Rectal smooth muscle tissue (tissue), 1 donor: ENCODE measurements at regions not wholly inside any gene's neighbourhood (a gene's known extent, or its start where the extent isn't known, plus 50 kb on each side); places are given as distances from the start of the nearest gene placed in this dataset.
"Not testable (repeated sequence)": the region's sequence is repeated elsewhere in the genome, so short reads cannot be mapped to it uniquely, and the experiment has no call there.

ENCODE experiments used
- H3K27ac ChIP-seq: one replicate; pipeline ENCODE4 v1.7.0; 2013; ENCODE audit warnings: low read depth, low read length, inconsistent platforms
- H3K27me3 ChIP-seq: one replicate; pipeline ENCODE4 v1.7.0; 2013; ENCODE audit warnings: low read length; ENCODE audit not compliant: control insufficient read depth, insufficient read depth
- H3K36me3 ChIP-seq: one replicate; pipeline ENCODE4 v1.7.0; 2013; ENCODE audit warnings: low read length; ENCODE audit not compliant: control insufficient read depth, insufficient read depth
- H3K4me1 ChIP-seq: one replicate; pipeline ENCODE4 v1.7.0; 2013; ENCODE audit warnings: low read length; ENCODE audit not compliant: control insufficient read depth, insufficient read depth
- H3K4me3 ChIP-seq: one replicate; pipeline ENCODE4 v1.7.0; 2013; ENCODE audit warnings: low read length
- H3K9ac ChIP-seq: one replicate; pipeline ENCODE4 v1.7.0; 2013; ENCODE audit warnings: low read length

DNA sequence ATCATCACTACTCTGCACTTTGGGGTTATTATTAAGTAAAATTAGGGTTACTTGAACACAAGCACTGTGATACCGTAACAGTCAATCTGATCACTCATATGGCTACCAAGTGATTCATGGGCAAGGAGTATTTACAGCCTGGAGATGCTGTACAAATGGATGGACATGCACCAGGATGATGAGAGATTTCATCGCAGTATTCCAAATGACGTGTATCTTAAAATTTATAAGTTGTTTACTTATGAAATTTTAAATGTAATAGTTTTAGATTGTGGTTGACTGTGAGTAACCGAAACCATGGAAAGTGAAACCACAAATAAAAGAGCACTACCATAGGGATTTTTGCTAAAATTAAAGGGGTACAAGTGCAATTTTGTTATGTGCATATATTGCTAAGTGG is 462.2 kb upstream of the PTGER4 start:
- H3K4me1 ChIP-seq: no peaks in the 10 kb centered on the region
- H3K9ac ChIP-seq: no peak overlapping the region
- H3K27me3 ChIP-seq: no peaks in the 10 kb centered on the region
- no peaks in the 10 kb centered on the region for H3K36me3 ChIP-seq
- no peak overlapping the region for H3K4me3 ChIP-seq
- H3K27ac ChIP-seq: no peak overlapping the region

GRCh38 chr5:40210694-40211093 is 469.0 kb upstream of the PTGER4 start:
- Histone ChIP-seq H3K4me1 (no peaks in the 10 kb centered on the region), H3K4me3 (no peak overlapping the region), H3K36me3 (no peaks in the 10 kb centered on the region), H3K9ac (no peak overlapping the region), H3K27ac (no peak overlapping the region), H3K27me3 (no peaks in the 10 kb centered on the region)

DNA sequence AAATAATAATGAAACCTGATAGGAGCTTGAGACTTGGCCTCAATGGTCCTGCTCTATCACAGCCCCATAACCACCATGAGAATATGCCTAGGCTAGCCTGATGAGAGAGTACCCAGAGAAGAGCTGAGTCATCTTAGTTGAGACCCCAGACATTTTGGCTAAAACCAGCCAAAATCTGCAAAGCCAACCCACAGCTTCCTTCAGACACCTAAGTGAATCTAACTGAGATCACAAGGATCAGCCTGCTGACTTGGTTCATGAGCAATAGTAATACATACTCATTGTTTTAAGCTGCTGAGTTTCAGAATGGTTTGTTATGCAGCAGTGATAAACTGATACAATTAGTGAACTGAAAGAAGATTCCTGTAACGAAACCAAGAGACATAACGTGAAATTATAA is 473.7 kb upstream of the PTGER4 start:
- Histone ChIP-seq H3K9ac (no peak overlapping the region), H3K27ac (no peak overlapping the region), H3K36me3 (no peaks in the 10 kb centered on the region), H3K4me3 (no peak overlapping the region), H3K4me1 (no peaks in the 10 kb centered on the region), H3K27me3 (no peaks in the 10 kb centered on the region)

- Histone ChIP-seq H3K27me3 (no peaks in the 10 kb centered on the region), H3K27ac (no peak overlapping the region), H3K4me3 (no peak overlapping the region), H3K9ac (no peak overlapping the region), H3K36me3 (no peaks in the 10 kb centered on the region), H3K4me1 (no peaks in the 10 kb centered on the region)
Measured at GRCh38 chr5:40204144-40204543, 475.6 kb upstream of the PTGER4 start.

DNA sequence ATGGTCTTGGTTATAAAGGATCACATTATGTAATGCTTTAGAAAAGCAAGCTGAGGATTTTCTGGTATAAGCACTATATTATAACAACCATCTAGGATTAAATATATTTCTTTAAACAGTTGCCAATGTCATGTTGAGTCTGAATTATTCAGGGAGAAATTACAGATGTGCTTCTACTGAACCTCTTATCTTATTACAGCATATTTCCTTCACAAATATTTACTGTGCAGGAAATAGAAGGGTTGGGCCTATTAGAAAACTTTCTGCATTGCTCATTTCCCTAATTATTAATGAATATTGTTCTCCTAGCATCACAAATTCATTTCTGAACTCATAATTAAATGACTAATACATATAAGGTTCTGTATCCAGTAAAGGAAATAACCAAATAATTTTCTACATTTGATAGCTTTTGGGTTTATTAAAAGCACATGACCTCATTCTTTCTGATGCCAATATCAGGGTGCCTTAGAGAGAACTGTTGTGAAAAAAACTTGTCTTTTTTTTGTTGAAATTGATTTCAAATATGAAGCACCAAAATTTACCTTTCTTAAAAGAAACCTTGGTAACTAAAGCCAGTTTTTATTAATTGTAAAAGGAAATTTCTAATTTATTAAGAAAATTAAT is 476.8 kb upstream of the PTGER4 start:
- H3K27me3 ChIP-seq: no peaks in the 10 kb centered on the region
- no peak overlapping the region for H3K4me3 ChIP-seq
- H3K4me1 ChIP-seq: no peaks in the 10 kb centered on the region
- H3K36me3 ChIP-seq: no peaks in the 10 kb centered on the region
- no peak overlapping the region for H3K9ac ChIP-seq
- H3K27ac ChIP-seq: no peak overlapping the region

DNA sequence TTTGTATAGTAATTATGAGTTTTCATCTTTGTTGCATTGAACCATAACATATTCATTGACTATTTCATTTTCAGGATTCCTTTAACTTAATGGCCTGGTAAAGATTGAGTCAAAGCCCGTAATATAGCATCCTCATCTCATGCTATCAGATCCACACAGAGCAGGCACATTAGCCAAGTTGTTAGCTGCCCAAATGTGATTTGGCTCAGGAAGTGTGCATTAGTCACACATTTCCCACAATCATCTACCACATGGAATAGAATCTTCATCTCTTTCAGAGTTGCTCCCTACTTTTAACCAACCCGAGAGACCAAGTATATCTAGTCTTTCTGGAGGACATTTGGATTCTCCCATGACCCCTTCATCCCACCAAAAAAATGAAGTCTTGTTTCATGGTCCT is 481.0 kb upstream of the PTGER4 start:
- H3K4me3 ChIP-seq: no peak overlapping the region
- no peaks in the 10 kb centered on the region for H3K4me1 ChIP-seq
- no peak overlapping the region for H3K9ac ChIP-seq

GRCh38 chr5:40195574-40195973 is 484.1 kb upstream of the PTGER4 start:
- not testable (repeated sequence) for H3K27ac ChIP-seq

More for the DNA sequence above, 481.0 kb upstream of the PTGER4 start:
- H3K36me3 ChIP-seq: no peaks in the 10 kb centered on the region
- no peak overlapping the region for H3K27ac ChIP-seq
- H3K27me3 ChIP-seq: no peaks in the 10 kb centered on the region

DNA sequence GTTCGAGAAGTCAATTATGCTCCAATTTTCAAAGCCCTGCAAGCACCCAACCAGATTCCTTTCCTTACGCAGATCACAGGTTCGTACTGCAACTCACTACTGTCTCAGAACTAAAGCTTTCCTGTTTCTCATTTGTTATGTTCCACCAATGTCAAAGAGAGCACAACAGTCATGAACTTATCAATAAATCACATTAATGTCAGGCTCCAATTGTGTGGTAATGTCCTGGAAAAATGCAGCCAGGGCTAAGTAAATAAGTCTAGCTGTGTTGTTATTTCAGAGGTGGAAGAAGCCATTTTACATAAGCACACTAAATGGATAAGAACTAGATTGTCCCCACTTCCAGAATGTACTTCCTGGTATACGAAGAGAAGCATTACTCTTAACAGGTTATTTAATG is 488.6 kb upstream of the PTGER4 start:
- Histone ChIP-seq H3K9ac (no peak overlapping the region), H3K27me3 (no peaks in the 10 kb centered on the region), H3K27ac (no peak overlapping the region), H3K4me1 (no peaks in the 10 kb centered on the region), H3K4me3 (no peak overlapping the region), H3K36me3 (no peaks in the 10 kb centered on the region)

More at GRCh38 chr5:40195574-40195973, 484.1 kb upstream of the PTGER4 start:
- H3K4me1 ChIP-seq, H3K27me3 ChIP-seq, H3K36me3 ChIP-seq, H3K9ac ChIP-seq, H3K4me3 ChIP-seq: not testable (repeated sequence)

DNA sequence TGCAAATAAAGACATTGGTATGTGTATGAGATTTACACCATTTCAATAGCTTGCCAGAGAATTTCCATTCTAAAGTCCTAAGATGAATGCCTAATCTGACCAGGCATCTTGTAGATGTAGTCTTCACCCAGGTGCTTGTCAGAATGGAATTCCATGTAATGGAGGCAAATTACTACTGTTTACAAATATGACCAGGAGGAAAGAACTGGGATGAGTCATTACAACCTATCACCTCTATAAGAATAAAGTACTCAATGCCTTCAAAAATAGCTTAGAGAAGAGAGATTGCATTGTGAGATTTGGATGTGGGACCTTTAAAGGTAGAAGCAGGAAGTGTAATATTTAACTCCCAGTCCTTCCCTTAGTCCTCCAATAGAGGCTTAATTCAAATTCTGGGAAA is 507.0 kb upstream of the PTGER4 start:
- no peak overlapping the region for H3K27ac ChIP-seq
- no peaks in the 10 kb centered on the region for H3K36me3 ChIP-seq
- no peak overlapping the region for H3K9ac ChIP-seq
- no peaks in the 10 kb centered on the region for H3K27me3 ChIP-seq
- H3K4me3 ChIP-seq: no peak overlapping the region
- H3K4me1 ChIP-seq: no peaks in the 10 kb centered on the region

GRCh38 chr5:40171971-40172370 is 507.7 kb upstream of the PTGER4 start:
- no peaks in the 10 kb centered on the region for H3K27me3 ChIP-seq
- H3K36me3 ChIP-seq: no peaks in the 10 kb centered on the region
- no peaks in the 10 kb centered on the region for H3K4me1 ChIP-seq
- H3K27ac ChIP-seq: no peak overlapping the region
- no peak overlapping the region for H3K9ac ChIP-seq
- no peak overlapping the region for H3K4me3 ChIP-seq

- Histone ChIP-seq H3K9ac (no peak overlapping the region), H3K27ac (no peak overlapping the region), H3K4me1 (no peaks in the 10 kb centered on the region), H3K27me3 (no peaks in the 10 kb centered on the region), H3K4me3 (no peak overlapping the region), H3K36me3 (no peaks in the 10 kb centered on the region)
Measured at GRCh38 chr5:40167283-40167682, 512.4 kb upstream of the PTGER4 start.

- Histone ChIP-seq H3K27me3 (no peaks in the 10 kb centered on the region), H3K27ac (no peak overlapping the region), H3K4me1 (no peaks in the 10 kb centered on the region), H3K4me3 (no peak overlapping the region), H3K36me3 (no peaks in the 10 kb centered on the region), H3K9ac (no peak overlapping the region)
Measured at GRCh38 chr5:40166802-40167201, 512.9 kb upstream of the PTGER4 start.

GRCh38 chr5:40165789-40166728 is 513.7 kb upstream of the PTGER4 start:
- no peak overlapping the region for H3K27ac ChIP-seq
- H3K36me3 ChIP-seq: no peaks in the 10 kb centered on the region
- no peaks in the 10 kb centered on the region for H3K4me1 ChIP-seq
- no peak overlapping the region for H3K9ac ChIP-seq
- H3K4me3 ChIP-seq: no peak overlapping the region
- no peaks in the 10 kb centered on the region for H3K27me3 ChIP-seq
